A549 (cell line): ENCODE measurements at regions not wholly inside any gene's neighbourhood (a gene's known extent, or its start where the extent isn't known, plus 50 kb on each side); places are given as distances from the start of the nearest gene placed in this dataset.

Source experiments
- ATAC-seq, 2 experiments: fragments of 200-7000 bp in 1 of 2; fragments of >200 bp in 1 of 2; cut with Nextera tagmentation in 1 of 2; cut with Tn5 transposase in 1 of 2; 3 replicates each; pipeline versions ENCODE4 v1.8.0 to v1.9.1; 2018 to 2020; ENCODE audit warnings: mild to moderate bottlenecking in 1 of 2, moderate library complexity in 1 of 2
- CTCF ChIA-PET: fragments of 300-600 bp; sonication (Branson Sonifier 250); formaldehyde crosslinking; extraction: SDS; loops from one replicate; lab custom pipeline; 2021; ENCODE audit warnings: antibody characterized with exemption, inconsistent platforms; lab: Yijun Ruan, JAX
- POLR2A ChIA-PET: fragments of 350-600 bp; formaldehyde crosslinking; extraction: SDS; loops from one replicate; lab custom pipeline; 2021; ENCODE audit warnings: antibody characterized with exemption, inconsistent platforms; lab: Yijun Ruan, JAX
- DNase-seq, 2 experiments: peaks; one replicate each; pipeline versions ENCODE4 v3.0.0 to v3.0.0-alpha.2; 2011 to 2016; ENCODE audit warnings: low read depth in 1 of 2, low spot score in 1 of 2
- FAIRE-seq: peaks from 2 replicates; lab custom pipeline; 2011; peaks lifted over from hg19 to GRCh38; lab: Jason Lieb, UNC
- H3K27ac ChIP-seq, 2 experiments: fragments of >200 bp; sonication (Bioruptor Twin); formaldehyde crosslinking; 3 replicates each; pipeline ENCODE4 v1.5.1; 2016 to 2017
- H3K4me1 ChIP-seq: fragments of >200 bp; sonication (Bioruptor Twin); formaldehyde crosslinking; 3 replicates; pipeline ENCODE4 v1.6.1; 2016
- H3K4me2 ChIP-seq: fragments of >200 bp; sonication (Bioruptor Twin); formaldehyde crosslinking; 3 replicates; pipeline ENCODE4 v1.6.1; 2016
- H3K4me3 ChIP-seq: fragments of >200 bp; sonication (Bioruptor Twin); formaldehyde crosslinking; 3 replicates; pipeline ENCODE4 v1.5.1; 2016
- H3K9me3 ChIP-seq: fragments of >200 bp; sonication (Bioruptor Twin); formaldehyde crosslinking; 3 replicates; pipeline ENCODE4 v1.6.1; 2016
- BHLHE40 ChIP-seq: IDR thresholded peaks from 2 replicates; pipeline ENCODE4 v1.6.1; 2012; ENCODE audit warnings: low read depth, low read length, inconsistent platforms
- CBX8 ChIP-seq: fragments of 200-600 bp; sonication (generic); IDR thresholded peaks from 2 replicates; pipeline ENCODE4 v1.6.1; 2016
- CHD2 ChIP-seq: fragments of 150-350 bp; IDR thresholded peaks from 2 replicates; pipeline ENCODE4 v1.6.1; 2014; ENCODE audit warnings: low read length; ENCODE audit not compliant: partially characterized antibody
- CHD4 ChIP-seq: fragments of 200-600 bp; sonication (generic); IDR thresholded peaks from 2 replicates; pipeline ENCODE4 v1.6.1; 2016; ENCODE audit warnings: antibody characterized with exemption, mild to moderate bottlenecking, borderline replicate concordance
- FOXS1 ChIP-seq: fragments of 250-450 bp; sonication (Bioruptor Pico); IDR thresholded peaks from 2 replicates; pipeline ENCODE4 v1.5.0; 2020; ENCODE audit warnings: mild to moderate bottlenecking, moderate library complexity
- HDAC2 ChIP-seq: fragments of 200-600 bp; sonication (generic); IDR thresholded peaks from 2 replicates; pipeline ENCODE4 v1.6.1; 2016
- HEYL ChIP-seq: fragments of 250-450 bp; sonication (Bioruptor Pico); IDR thresholded peaks from 2 replicates; pipeline ENCODE4 v1.8.0; 2021; ENCODE audit warnings: mild to moderate bottlenecking, moderate library complexity
- MAFK ChIP-seq: fragments of 450-650 bp; IDR thresholded peaks from 2 replicates; pipeline ENCODE4 v1.6.1; 2014; ENCODE audit not compliant: partially characterized antibody
- MAX ChIP-seq: IDR thresholded peaks from 2 replicates; pipeline ENCODE4 v1.6.1; 2012
- MAZ ChIP-seq: fragments of 150-350 bp; IDR thresholded peaks from 2 replicates; pipeline ENCODE4 v1.6.1; 2014; ENCODE audit warnings: antibody characterized with exemption, low read depth, low read length, borderline replicate concordance
- RAD21 ChIP-seq, 2 experiments: fragments of >200 bp in 1 of 2; sonication (Bioruptor Twin) in 1 of 2; formaldehyde crosslinking in 1 of 2; IDR thresholded peaks in 1 of 2; conservative IDR thresholded peaks in 1 of 2; 2 replicates in 1 of 2; 3 replicates in 1 of 2; pipeline ENCODE4 v1.6.1; 2012 to 2018; ENCODE audit warnings: inconsistent platforms in 1 of 2
- RARB ChIP-seq: fragments of 250-450 bp; sonication (Bioruptor Pico); IDR thresholded peaks from 2 replicates; pipeline ENCODE4 v1.8.0; 2021; ENCODE audit warnings: mild to moderate bottlenecking, moderate library complexity
- RCOR1 ChIP-seq: fragments of 150-350 bp; IDR thresholded peaks from 2 replicates; pipeline ENCODE4 v1.6.1; 2014; ENCODE audit warnings: antibody characterized with exemption, low read length, low read depth
- REST ChIP-seq: fragments of 200-600 bp; sonication (generic); IDR thresholded peaks from 2 replicates; pipeline ENCODE4 v1.6.1; 2016; ENCODE audit warnings: antibody characterized with exemption, mild to moderate bottlenecking, moderate library complexity
- RFX5 ChIP-seq: fragments of 450-650 bp; IDR thresholded peaks from 2 replicates; pipeline ENCODE4 v1.7.1; 2014; ENCODE audit warnings: antibody characterized with exemption, mild to moderate bottlenecking, moderate library complexity
- SMC3 ChIP-seq: fragments of >200 bp; sonication (Bioruptor Twin); formaldehyde crosslinking; IDR thresholded peaks from 3 replicates; pipeline ENCODE4 v1.6.1; 2018; ENCODE audit warnings: inconsistent platforms
- TFCP2L1 ChIP-seq: fragments of 250-450 bp; sonication (Bioruptor Pico); IDR thresholded peaks from 2 replicates; pipeline ENCODE4 v1.5.0; 2021; ENCODE audit warnings: mild to moderate bottlenecking
- TP53 ChIP-seq: fragments of 250-450 bp; sonication (Bioruptor Pico); IDR thresholded peaks from 2 replicates; pipeline ENCODE4 v1.5.0; 2021; ENCODE audit warnings: mild to moderate bottlenecking, moderate library complexity
- USF2 ChIP-seq: fragments of 450-650 bp; IDR thresholded peaks from 2 replicates; pipeline ENCODE4 v1.6.1; 2014; ENCODE audit warnings: antibody characterized with exemption
- ZNF302 ChIP-seq: fragments of 250-450 bp; sonication (Bioruptor Pico); IDR thresholded peaks from 2 replicates; pipeline ENCODE4 v1.9.0; 2021; ENCODE audit warnings: inconsistent platforms, mild to moderate bottlenecking, moderate library complexity
- WGBS: methylation state at CpG from one replicate; pipeline ENCODE4 v1.1.6; 2017; ENCODE audit errors: missing lambda C conversion rate; 5-methylcytosine and 5-hydroxymethylcytosine counted together

- no peak overlapping the region for H3K4me3 ChIP-seq
- FAIRE-seq, result no peak
- ChIA-PET POLR2A (no interaction called here), CTCF (no interaction called here)
- 2% methylated on average over 1 of the region's 1 CpG for WGBS
- H3K4me2 ChIP-seq, result no peak overlapping the region
- no peak overlapping the region for H3K27ac ChIP-seq
- H3K9me3 ChIP-seq, result no peaks in the 10 kb centered on the region
- no peak for TF ChIP-seq RCOR1
- TF ChIP-seq RARB, result no peak
- no peak for TF ChIP-seq RAD21 (conservative IDR thresholded peaks at IDR 0.05 in 1 of 2, IDR thresholded peaks at IDR 0.05 in 1 of 2)
- TF ChIP-seq BHLHE40, result no peak
- TF ChIP-seq, all 56 proteins: peak for 0
- no peak for ATAC-seq
- no peaks in the 10 kb centered on the region for H3K4me1 ChIP-seq
- DNase-seq, result no peak
Measured at GRCh38 chr3:118435851-118436350, 598.7 kb downstream of the IGSF11 start.

- Histone ChIP-seq H3K4me2 (no peak overlapping the region), H3K27ac (no peak overlapping the region), H3K4me1 (no peaks in the 10 kb centered on the region), H3K4me3 (no peak overlapping the region), H3K9me3 (no peaks in the 10 kb centered on the region)
- CTCF ChIA-PET, result interaction anchor here (0.6 kb wide), 1 partner anchor 380 kb away, joined by 3 read pairs; no protein-coding TSS in a partner anchor
- no peak for DNase-seq
- POLR2A ChIA-PET, result no interaction called here
- WGBS, result 0% methylated on average over 1 of the region's 1 CpG
- no peak for ATAC-seq
- TF ChIP-seq USF2, result no peak
- TF ChIP-seq MAZ, result no peak
- TF ChIP-seq CHD4, result no peak
- TF ChIP-seq, all 56 proteins: peak for 0
- FAIRE-seq, result no peak
Measured at GRCh38 chr3:118436697-118437262, 597.9 kb downstream of the IGSF11 start.

- FAIRE-seq, result no peak
- POLR2A ChIA-PET, result no interaction called here
Measured at GRCh38 chr3:118445036-118445435, 589.6 kb downstream of the IGSF11 start.

More at GRCh38 chr3:118445036-118445435, 589.6 kb downstream of the IGSF11 start:
- Histone ChIP-seq H3K27ac (no peak overlapping the region), H3K4me3 (no peak overlapping the region), H3K4me1 (no peaks in the 10 kb centered on the region), H3K4me2 (no peak overlapping the region), H3K9me3 (no peaks in the 10 kb centered on the region)
- CTCF ChIA-PET, result no interaction called here
- no peak for DNase-seq
- no peak for ATAC-seq
- 37% methylated on average over 6 of the region's 6 CpGs for WGBS
- TF ChIP-seq ZNF302 (CRISPR knock-in tag) (no peak), TP53 (CRISPR knock-in tag) (no peak), BHLHE40 (no peak), HDAC2 (no peak), CBX8 (no peak), RCOR1 (no peak), MAFK (no peak), CHD4 (no peak), HEYL (CRISPR knock-in tag) (no peak), RFX5 (no peak), MAX (no peak), REST (no peak), TFCP2L1 (CRISPR knock-in tag) (no peak), SMC3 (no peak), CHD2 (no peak), FOXS1 (CRISPR knock-in tag) (no peak)
